SK-N-SH (cell line): ENCODE measurements at regions not wholly inside any gene's neighbourhood (a gene's known extent, or its start where the extent isn't known, plus 50 kb on each side); places are given as distances from the start of the nearest gene placed in this dataset.

Experiments used
- CTCF ChIA-PET: fragments of 300-600, 350-600 bp; formaldehyde crosslinking; extraction: SDS; loops from one replicate; lab custom pipeline; 2021; lab: Yijun Ruan, JAX
- POLR2A ChIA-PET: fragments of 350-600 bp; sonication (Branson Sonifier 250); formaldehyde crosslinking; extraction: SDS; loops from one replicate; lab custom pipeline; 2020; ENCODE audit warnings: antibody characterized with exemption, inconsistent platforms; lab: Yijun Ruan, JAX
- DNase-seq: peaks from one replicate; pipeline ENCODE4 v3.0.0; 2012
- H2AFZ ChIP-seq: fragments of 200-600 bp; sonication (generic); 2 replicates; pipeline ENCODE4 v1.8.1; 2016; ENCODE audit warnings: antibody characterized with exemption, mild to moderate bottlenecking, low read depth
- H3F3A ChIP-seq: fragments of 200-600 bp; sonication (generic); replicated peaks from 2 replicates; pipeline ENCODE3; 2016; ENCODE audit warnings: antibody characterized with exemption, mild to moderate bottlenecking; ENCODE audit not compliant: insufficient read depth
- H3K27ac ChIP-seq, 2 experiments: fragments of 200-500 bp in 1 of 2; fragments of 200-600 bp in 1 of 2; sonication (Bioruptor generic) in 1 of 2; sonication (generic), shearing (Covaris generic) in 1 of 2; 2 replicates each; pipeline versions ENCODE4 v1.5.1 to v1.6.1; 2014 to 2016; ENCODE audit warnings: low read depth in 2 of 2, inconsistent platforms in 1 of 2, low read length in 1 of 2, mild to moderate bottlenecking in 1 of 2, mixed read lengths in 1 of 2
- H3K27me3 ChIP-seq: fragments of 200-600 bp; sonication (generic), shearing (Covaris generic); 2 replicates; pipeline ENCODE4 v1.6.1; 2016; ENCODE audit warnings: mixed run types; ENCODE audit not compliant: insufficient read depth
- H3K36me3 ChIP-seq, 2 experiments: fragments of 200-500 bp in 1 of 2; fragments of 200-600 bp in 1 of 2; sonication (Bioruptor generic) in 1 of 2; sonication (generic) in 1 of 2; replicated peaks in 1 of 2; 2 replicates each; pipeline versions ENCODE3 to v1.5.1; 2014 to 2016; ENCODE audit warnings: low read length in 1 of 2, mild to moderate bottlenecking in 1 of 2; ENCODE audit not compliant: insufficient read depth in 2 of 2, control insufficient read depth in 1 of 2
- H3K4me1 ChIP-seq, 2 experiments: fragments of 200-500 bp in 1 of 2; fragments of 200-600 bp in 1 of 2; sonication (Bioruptor generic) in 1 of 2; sonication (generic), shearing (Covaris generic) in 1 of 2; 2 replicates each; pipeline versions ENCODE4 v1.5.1 to v1.6.1; 2014 to 2016; ENCODE audit warnings: low read depth in 1 of 2, low read length in 1 of 2, mixed run types in 1 of 2; ENCODE audit not compliant: insufficient read depth in 2 of 2, control insufficient read depth in 1 of 2
- H3K4me2 ChIP-seq: fragments of 200-600 bp; sonication (generic), shearing (Covaris generic); 2 replicates; pipeline ENCODE4 v1.6.1; 2017; ENCODE audit warnings: mixed run types
- H3K4me3 ChIP-seq, 2 experiments: fragments of 200-500 bp in 1 of 2; fragments of 200-600 bp in 1 of 2; sonication (Bioruptor generic) in 1 of 2; sonication (generic), shearing (Covaris generic) in 1 of 2; 2 replicates each; pipeline versions ENCODE4 v1.5.1 to v1.8.1; 2014 to 2016; ENCODE audit warnings: low read depth in 2 of 2, inconsistent platforms in 1 of 2, low read length in 1 of 2, mild to moderate bottlenecking in 1 of 2, mixed read lengths in 1 of 2, moderate library complexity in 1 of 2
- H3K79me2 ChIP-seq: fragments of 200-600 bp; sonication (generic); 2 replicates; pipeline ENCODE4 v1.8.1; 2017; ENCODE audit warnings: mild to moderate bottlenecking; ENCODE audit not compliant: insufficient read depth
- H3K9ac ChIP-seq: fragments of 200-600 bp; sonication (generic); 2 replicates; pipeline ENCODE4 v1.6.1; 2017; ENCODE audit warnings: mixed run types
- H3K9me2 ChIP-seq: fragments of 200-600 bp; sonication (generic); 2 replicates; pipeline ENCODE4 v1.6.1; 2017; ENCODE audit warnings: mixed run types
- H3K9me3 ChIP-seq: fragments of 200-600 bp; sonication (generic); 2 replicates; pipeline ENCODE4 v1.6.1; 2017; ENCODE audit warnings: mixed run types, mild to moderate bottlenecking, moderate library complexity
- H4K20me1 ChIP-seq: fragments of 200-600 bp; sonication (generic); 2 replicates; pipeline ENCODE4 v1.6.1; 2017; ENCODE audit warnings: mild to moderate bottlenecking, mixed run types; ENCODE audit not compliant: insufficient read depth
- CHD2 ChIP-seq: fragments of 150-350 bp; IDR thresholded peaks from 2 replicates; pipeline ENCODE4 v1.6.1; 2018; ENCODE audit warnings: low read length; ENCODE audit not compliant: partially characterized antibody
- ELF1 ChIP-seq: IDR thresholded peaks from 2 replicates; pipeline ENCODE4 v1.4.0; 2012
- FOXJ3 ChIP-seq: sonication (generic); formaldehyde crosslinking; IDR thresholded peaks from 2 replicates; pipeline ENCODE4 v1.5.1; 2020; ENCODE audit warnings: mild to moderate bottlenecking, missing genetic modification reagents
- GABPA ChIP-seq: IDR thresholded peaks from 2 replicates; pipeline ENCODE4 v1.4.0; 2012; ENCODE audit warnings: low read depth, mild to moderate bottlenecking
- MXI1 ChIP-seq: IDR thresholded peaks from 2 replicates; pipeline ENCODE4 v1.6.1; 2012; ENCODE audit warnings: mild to moderate bottlenecking, low read depth, low read length, improper control_type of control experiment
- NRF1 ChIP-seq: IDR thresholded peaks from 2 replicates; pipeline ENCODE4 v1.6.1; 2012; ENCODE audit warnings: low read depth, mild to moderate bottlenecking, low read length
- POLR2AphosphoS5 ChIP-seq: IDR thresholded peaks from 2 replicates; pipeline ENCODE4 v1.6.1; 2012; ENCODE audit warnings: low read depth, low read length
- RAD21 ChIP-seq: IDR thresholded peaks from 2 replicates; pipeline ENCODE4 v1.6.1; 2012; ENCODE audit warnings: mild to moderate bottlenecking, low read length
- RCOR1 ChIP-seq: fragments of 150-350 bp; IDR thresholded peaks from 2 replicates; pipeline ENCODE4 v1.6.1; 2017; ENCODE audit warnings: antibody characterized with exemption, low read length
- RFX5 ChIP-seq: IDR thresholded peaks from 2 replicates; pipeline ENCODE4 v1.6.1; 2012; ENCODE audit warnings: mild to moderate bottlenecking, improper control_type of control experiment, low read length
- SIN3A ChIP-seq: IDR thresholded peaks from 2 replicates; pipeline ENCODE4 v1.6.1; 2012; ENCODE audit warnings: low read depth, mild to moderate bottlenecking, low read length, moderate library complexity, borderline replicate concordance
- SMC3 ChIP-seq: IDR thresholded peaks from 2 replicates; pipeline ENCODE4 v1.6.1; 2012; ENCODE audit warnings: low read depth, low read length, improper control_type of control experiment
- TAF1 ChIP-seq: IDR thresholded peaks from 2 replicates; pipeline ENCODE4 v1.6.1; 2012; ENCODE audit warnings: low read depth, mild to moderate bottlenecking, low read length, moderate library complexity, borderline replicate concordance
- TCF12 ChIP-seq: IDR thresholded peaks from 2 replicates; pipeline ENCODE4 v1.4.0; 2012
- TEAD4 ChIP-seq: IDR thresholded peaks from 2 replicates; pipeline ENCODE4 v1.4.0; 2012; ENCODE audit warnings: mild to moderate bottlenecking, borderline replicate concordance; ENCODE audit not compliant: insufficient read depth
- USF2 ChIP-seq: fragments of 150-350 bp; IDR thresholded peaks from 2 replicates; pipeline ENCODE4 v1.6.1; 2017; ENCODE audit warnings: antibody characterized with exemption, low read length, low read depth, borderline replicate concordance
- WGBS: methylation state at CpG from one replicate; pipeline ENCODE4 v1.1.6; 2017; ENCODE audit warnings: low lambda C conversion rate; 5-methylcytosine and 5-hydroxymethylcytosine counted together
- TF ChIP-seq, protein P1 (sequence below): IDR thresholded peaks from 2 replicates; pipeline ENCODE4 v1.4.0; 2012; ENCODE audit warnings: low read depth, borderline replicate concordance
- TF ChIP-seq, protein P2 (sequence below): IDR thresholded peaks from 2 replicates; pipeline ENCODE4 v1.4.0; 2012; ENCODE audit warnings: low read depth, borderline replicate concordance
- TF ChIP-seq, protein P3 (sequence below): fragments of 150-350 bp; IDR thresholded peaks from 2 replicates; pipeline ENCODE4 v1.6.1; 2016; ENCODE audit warnings: mild to moderate bottlenecking, low read depth, low read length
- TF ChIP-seq, protein P4 (sequence below): IDR thresholded peaks from 2 replicates; pipeline ENCODE4 v1.6.1; 2012; ENCODE audit warnings: mild to moderate bottlenecking, low read depth, low read length, moderate library complexity

DNA sequence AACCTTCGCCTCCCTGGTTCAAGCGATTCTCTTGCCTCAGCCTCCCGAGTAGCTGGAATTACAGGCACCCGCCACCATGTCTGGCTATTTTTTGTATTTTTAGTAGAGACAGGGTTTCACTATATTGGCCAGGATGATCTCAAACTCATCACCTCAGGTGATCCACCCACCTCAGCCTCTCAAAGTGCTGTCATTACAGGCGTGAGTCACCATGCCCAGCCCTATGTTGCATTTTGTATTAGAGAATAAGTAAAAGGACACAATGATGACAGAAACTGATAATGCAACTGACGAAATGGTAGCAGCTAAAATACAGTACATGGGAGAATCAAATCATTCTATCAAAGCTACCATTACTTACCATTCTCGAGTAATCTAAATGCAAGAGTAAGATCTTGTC, 276.7 kb downstream of the DSEL start:
- H3K9me3 ChIP-seq = no peaks in the 10 kb centered on the region
- H3K4me3 ChIP-seq = no peak overlapping the region
- H3K9ac ChIP-seq = no peak overlapping the region
- H4K20me1 ChIP-seq = no peaks in the 10 kb centered on the region
- no peak for TF ChIP-seq SIN3A
- no peak for TF ChIP-seq CHD2
- TF ChIP-seq, protein P1, sequence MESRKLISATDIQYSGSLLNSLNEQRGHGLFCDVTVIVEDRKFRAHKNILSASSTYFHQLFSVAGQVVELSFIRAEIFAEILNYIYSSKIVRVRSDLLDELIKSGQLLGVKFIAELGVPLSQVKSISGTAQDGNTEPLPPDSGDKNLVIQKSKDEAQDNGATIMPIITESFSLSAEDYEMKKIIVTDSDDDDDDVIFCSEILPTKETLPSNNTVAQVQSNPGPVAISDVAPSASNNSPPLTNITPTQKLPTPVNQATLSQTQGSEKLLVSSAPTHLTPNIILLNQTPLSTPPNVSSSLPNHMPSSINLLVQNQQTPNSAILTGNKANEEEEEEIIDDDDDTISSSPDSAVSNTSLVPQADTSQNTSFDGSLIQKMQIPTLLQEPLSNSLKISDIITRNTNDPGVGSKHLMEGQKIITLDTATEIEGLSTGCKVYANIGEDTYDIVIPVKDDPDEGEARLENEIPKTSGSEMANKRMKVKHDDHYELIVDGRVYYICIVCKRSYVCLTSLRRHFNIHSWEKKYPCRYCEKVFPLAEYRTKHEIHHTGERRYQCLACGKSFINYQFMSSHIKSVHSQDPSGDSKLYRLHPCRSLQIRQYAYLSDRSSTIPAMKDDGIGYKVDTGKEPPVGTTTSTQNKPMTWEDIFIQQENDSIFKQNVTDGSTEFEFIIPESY = no peak
- no peak for TF ChIP-seq NRF1
- TF ChIP-seq GABPA = no peak
- TF ChIP-seq, protein P2, sequence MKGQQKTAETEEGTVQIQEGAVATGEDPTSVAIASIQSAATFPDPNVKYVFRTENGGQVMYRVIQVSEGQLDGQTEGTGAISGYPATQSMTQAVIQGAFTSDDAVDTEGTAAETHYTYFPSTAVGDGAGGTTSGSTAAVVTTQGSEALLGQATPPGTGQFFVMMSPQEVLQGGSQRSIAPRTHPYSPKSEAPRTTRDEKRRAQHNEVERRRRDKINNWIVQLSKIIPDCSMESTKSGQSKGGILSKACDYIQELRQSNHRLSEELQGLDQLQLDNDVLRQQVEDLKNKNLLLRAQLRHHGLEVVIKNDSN = no peak
- no peak for TF ChIP-seq USF2
- TF ChIP-seq TEAD4 = no peak
- WGBS = 91% methylated on average over 7 of the region's 7 CpGs
- H3K79me2 ChIP-seq = no peaks in the 10 kb centered on the region
- no peaks in the 10 kb centered on the region for H3K9me2 ChIP-seq
- H3K36me3 ChIP-seq = no peaks in the 10 kb centered on the region
- no peak overlapping the region for H3K4me2 ChIP-seq
- no peaks in the 10 kb centered on the region for H3K27me3 ChIP-seq
- DNase-seq = no peak
- peaks cover 2 to 8% of the 10 kb centered on the region in 2 experiments; a peak in 3 of 4 replicates for H3K4me1 ChIP-seq
- H3K27ac ChIP-seq = no peak overlapping the region
- H2AFZ ChIP-seq = no peak overlapping the region
- peaks cover 6% of the 10 kb centered on the region for H3F3A ChIP-seq
- CTCF ChIA-PET = interaction anchor here (0.6 kb wide), 1 partner anchor 1484 kb away, joined by 3 read pairs; no protein-coding TSS in a partner anchor
- POLR2A ChIA-PET = no interaction called here

GRCh38 chr18:67232991-67233390, 283.5 kb downstream of the DSEL start:
- no peaks in the 10 kb centered on the region for H3K9me2 ChIP-seq
- H3K36me3 ChIP-seq = no peaks in the 10 kb centered on the region
- POLR2A ChIA-PET = interaction anchor here (0.6 kb wide), 1 partner anchor 15 kb away, joined by 3 read pairs; no protein-coding TSS in a partner anchor
- no peaks in the 10 kb centered on the region for H3K4me1 ChIP-seq
- no peak overlapping the region for H2AFZ ChIP-seq
- 81% methylated on average over 1 of the region's 1 CpG for WGBS
- CTCF ChIA-PET = interaction anchor here (0.7 kb wide), 1 partner anchor 15 kb away, joined by 3 read pairs; no protein-coding TSS in a partner anchor
- H3K27ac ChIP-seq = no peak overlapping the region
- no peak overlapping the region for H3K4me3 ChIP-seq
- H3K27me3 ChIP-seq = no peaks in the 10 kb centered on the region
- no peaks in the 10 kb centered on the region for H3F3A ChIP-seq
- no peak overlapping the region for H3K4me2 ChIP-seq
- no peak overlapping the region for H3K9ac ChIP-seq
- no peaks in the 10 kb centered on the region for H3K9me3 ChIP-seq
- DNase-seq = no peak
- TF ChIP-seq NRF1 = no peak
- no peak for TF ChIP-seq MXI1
- no peak for TF ChIP-seq RAD21
- no peak for TF ChIP-seq RCOR1
- TF ChIP-seq, protein P3, sequence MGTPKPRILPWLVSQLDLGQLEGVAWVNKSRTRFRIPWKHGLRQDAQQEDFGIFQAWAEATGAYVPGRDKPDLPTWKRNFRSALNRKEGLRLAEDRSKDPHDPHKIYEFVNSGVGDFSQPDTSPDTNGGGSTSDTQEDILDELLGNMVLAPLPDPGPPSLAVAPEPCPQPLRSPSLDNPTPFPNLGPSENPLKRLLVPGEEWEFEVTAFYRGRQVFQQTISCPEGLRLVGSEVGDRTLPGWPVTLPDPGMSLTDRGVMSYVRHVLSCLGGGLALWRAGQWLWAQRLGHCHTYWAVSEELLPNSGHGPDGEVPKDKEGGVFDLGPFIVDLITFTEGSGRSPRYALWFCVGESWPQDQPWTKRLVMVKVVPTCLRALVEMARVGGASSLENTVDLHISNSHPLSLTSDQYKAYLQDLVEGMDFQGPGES = no peak
- no peak for TF ChIP-seq FOXJ3 (CRISPR knock-in tag)
- TF ChIP-seq GABPA = no peak
- no peak for TF ChIP-seq POLR2AphosphoS5
- TF ChIP-seq, protein P4, sequence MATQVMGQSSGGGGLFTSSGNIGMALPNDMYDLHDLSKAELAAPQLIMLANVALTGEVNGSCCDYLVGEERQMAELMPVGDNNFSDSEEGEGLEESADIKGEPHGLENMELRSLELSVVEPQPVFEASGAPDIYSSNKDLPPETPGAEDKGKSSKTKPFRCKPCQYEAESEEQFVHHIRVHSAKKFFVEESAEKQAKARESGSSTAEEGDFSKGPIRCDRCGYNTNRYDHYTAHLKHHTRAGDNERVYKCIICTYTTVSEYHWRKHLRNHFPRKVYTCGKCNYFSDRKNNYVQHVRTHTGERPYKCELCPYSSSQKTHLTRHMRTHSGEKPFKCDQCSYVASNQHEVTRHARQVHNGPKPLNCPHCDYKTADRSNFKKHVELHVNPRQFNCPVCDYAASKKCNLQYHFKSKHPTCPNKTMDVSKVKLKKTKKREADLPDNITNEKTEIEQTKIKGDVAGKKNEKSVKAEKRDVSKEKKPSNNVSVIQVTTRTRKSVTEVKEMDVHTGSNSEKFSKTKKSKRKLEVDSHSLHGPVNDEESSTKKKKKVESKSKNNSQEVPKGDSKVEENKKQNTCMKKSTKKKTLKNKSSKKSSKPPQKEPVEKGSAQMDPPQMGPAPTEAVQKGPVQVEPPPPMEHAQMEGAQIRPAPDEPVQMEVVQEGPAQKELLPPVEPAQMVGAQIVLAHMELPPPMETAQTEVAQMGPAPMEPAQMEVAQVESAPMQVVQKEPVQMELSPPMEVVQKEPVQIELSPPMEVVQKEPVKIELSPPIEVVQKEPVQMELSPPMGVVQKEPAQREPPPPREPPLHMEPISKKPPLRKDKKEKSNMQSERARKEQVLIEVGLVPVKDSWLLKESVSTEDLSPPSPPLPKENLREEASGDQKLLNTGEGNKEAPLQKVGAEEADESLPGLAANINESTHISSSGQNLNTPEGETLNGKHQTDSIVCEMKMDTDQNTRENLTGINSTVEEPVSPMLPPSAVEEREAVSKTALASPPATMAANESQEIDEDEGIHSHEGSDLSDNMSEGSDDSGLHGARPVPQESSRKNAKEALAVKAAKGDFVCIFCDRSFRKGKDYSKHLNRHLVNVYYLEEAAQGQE = no peak
- no peak for TF ChIP-seq RFX5
- TF ChIP-seq TAF1 = no peak
- no peak for TF ChIP-seq CHD2
- TF ChIP-seq TCF12 = no peak
- no peak for TF ChIP-seq ELF1
- no peak for TF ChIP-seq SMC3
- no peaks in the 10 kb centered on the region for H4K20me1 ChIP-seq
- H3K79me2 ChIP-seq = no peaks in the 10 kb centered on the region
